ENCODE measurements at regions not wholly inside any gene's neighbourhood (a gene's known extent, or its start where the extent isn't known, plus 50 kb on each side); places are given as distances from the start of the nearest gene placed in this dataset.
"Not testable (repeated sequence)": the region's sequence is repeated elsewhere in the genome, so short reads cannot be mapped to it uniquely, and the experiment has no call there.

DNA sequence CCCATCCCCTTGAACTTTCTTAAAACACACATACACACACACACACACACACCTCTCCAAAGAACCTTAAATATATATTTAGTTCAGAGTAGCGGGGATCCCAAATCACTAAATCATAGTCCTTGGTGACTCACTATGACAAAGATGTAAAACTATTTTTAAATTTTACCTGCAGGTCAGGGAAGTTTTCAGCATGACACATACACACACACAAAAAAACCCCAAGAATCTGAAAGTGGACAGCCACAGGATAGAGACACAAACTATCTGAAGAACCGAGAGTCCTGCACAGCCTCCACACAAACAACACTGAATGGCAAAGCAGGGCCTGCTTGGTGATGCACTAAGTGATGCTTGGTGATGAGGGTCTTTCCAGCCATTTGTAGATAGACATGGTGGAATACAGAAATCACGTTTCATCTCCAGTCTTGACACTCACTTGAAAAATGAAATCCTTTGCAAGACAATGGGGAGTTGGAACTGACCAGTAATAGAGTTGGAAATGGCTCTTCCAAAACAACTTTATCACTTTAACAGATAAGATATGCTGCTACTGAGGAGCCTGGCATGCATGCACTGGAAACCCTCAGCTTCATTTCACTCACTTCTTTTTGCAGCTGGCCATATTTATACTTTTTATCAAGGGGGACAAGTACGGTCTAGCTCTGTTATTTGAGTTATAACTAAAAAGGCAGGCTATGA, 307.3 kb downstream of the RAPGEF2 start:
- no peak for DNase-seq

DNA sequence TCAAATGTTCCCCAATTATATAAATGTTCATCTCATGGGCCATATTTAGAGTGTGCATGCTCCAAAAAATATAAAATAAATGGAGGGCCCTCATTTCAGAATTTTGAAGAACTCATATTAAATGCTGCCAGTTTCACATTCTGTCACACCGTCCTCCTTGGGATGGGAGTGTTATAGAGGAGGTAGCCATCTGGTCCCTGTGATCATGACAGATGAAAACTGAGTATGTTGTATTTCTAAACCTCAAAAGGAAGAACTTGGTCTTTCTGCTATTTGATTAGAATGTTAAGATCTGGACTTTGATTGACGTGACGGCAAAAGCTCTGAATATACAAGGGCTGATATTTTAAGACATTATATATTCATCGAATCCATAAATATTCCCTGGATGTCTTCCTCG, 308.0 kb downstream of the RAPGEF2 start:
- DNase-seq: no peak

DNA sequence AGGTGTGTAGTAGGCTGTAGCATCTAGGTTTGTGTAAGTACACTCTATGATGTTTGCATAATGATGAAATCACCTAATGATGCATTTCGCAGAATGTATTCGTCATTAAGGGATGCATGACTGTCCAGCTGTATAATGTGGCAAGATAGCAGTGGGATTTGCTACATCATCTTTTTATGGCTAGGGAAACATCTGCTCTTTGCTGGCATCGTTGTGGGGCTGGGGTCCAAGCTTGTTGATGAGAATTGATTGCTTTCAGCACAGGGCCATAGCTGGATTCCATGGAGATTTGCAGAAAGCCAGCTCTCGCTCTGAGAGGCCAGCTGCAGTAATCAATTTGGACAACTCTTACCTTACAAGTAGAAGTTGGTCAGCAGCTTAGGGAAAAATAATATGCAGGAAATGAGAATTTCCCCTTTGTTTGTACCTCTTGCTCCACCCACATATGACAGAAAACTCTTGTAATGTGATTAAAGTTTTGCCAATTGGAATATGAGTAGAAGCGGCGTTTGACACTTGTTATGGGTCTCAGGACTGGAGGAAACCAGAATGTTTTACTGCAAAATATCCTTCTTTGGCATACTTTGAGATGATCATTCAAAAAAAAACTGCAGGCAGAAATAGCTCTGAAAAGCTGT, 310.5 kb downstream of the RAPGEF2 start:
- no peak for DNase-seq

DNA sequence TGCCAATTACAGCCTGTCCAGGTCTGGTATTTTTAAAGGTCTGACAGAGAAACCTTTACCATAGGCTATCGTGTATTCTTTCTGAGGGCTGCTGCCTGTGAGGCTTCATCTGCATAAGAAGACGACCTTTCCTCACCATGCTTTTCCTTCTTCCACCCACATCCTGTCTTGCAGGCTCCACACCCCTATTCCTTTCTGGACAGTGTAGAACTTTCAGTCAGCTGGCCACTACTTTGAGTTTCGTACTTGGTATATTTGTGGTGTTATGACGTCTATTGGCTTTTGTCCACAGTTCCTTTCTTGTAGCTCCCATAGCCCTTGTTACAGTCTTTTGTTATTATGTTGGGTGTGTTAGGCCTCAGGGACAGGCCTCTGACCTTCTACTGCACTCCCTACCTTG, 311.4 kb downstream of the RAPGEF2 start:
- no peak for DNase-seq

DNA sequence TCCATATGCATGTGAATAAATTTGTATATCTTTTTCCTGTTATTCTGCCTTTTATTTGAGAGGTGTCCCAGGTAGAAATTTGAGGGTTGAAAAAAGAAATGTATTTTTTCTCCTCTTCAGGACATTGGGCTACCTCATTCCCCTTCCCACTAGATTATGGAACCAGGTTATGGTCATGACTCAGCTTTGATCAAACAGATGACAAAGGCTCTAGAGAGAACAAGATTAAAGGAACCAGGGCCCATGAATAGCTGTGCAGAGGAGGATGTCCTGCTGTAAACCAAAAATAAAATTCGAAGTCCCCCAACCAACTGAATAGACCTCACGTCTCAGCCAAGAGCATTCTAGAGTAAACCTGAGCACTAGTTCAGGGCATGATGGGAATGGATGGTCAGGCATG, 313.2 kb downstream of the RAPGEF2 start:
- no peak for DNase-seq

DNA sequence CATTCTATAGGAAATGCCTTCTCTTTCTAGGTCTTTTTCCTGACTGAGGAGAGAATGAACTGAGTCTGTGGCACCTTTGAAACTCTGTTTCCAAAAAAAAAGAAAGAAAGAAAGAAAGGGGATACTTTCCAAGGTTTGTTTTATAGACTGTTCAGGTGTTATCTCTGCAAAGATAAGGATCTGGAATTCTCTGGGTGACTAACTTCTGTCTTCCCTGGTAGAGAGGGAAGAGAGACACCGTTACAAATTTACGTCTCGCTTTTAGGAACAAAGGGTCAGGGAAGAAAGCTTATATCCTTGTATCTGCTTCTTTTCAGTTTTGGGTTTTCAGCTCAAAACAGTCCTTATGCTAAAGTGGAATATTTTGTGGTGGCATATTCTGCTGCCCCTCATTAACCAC, 314.1 kb downstream of the RAPGEF2 start:
- DNase-seq: no peak

DNA sequence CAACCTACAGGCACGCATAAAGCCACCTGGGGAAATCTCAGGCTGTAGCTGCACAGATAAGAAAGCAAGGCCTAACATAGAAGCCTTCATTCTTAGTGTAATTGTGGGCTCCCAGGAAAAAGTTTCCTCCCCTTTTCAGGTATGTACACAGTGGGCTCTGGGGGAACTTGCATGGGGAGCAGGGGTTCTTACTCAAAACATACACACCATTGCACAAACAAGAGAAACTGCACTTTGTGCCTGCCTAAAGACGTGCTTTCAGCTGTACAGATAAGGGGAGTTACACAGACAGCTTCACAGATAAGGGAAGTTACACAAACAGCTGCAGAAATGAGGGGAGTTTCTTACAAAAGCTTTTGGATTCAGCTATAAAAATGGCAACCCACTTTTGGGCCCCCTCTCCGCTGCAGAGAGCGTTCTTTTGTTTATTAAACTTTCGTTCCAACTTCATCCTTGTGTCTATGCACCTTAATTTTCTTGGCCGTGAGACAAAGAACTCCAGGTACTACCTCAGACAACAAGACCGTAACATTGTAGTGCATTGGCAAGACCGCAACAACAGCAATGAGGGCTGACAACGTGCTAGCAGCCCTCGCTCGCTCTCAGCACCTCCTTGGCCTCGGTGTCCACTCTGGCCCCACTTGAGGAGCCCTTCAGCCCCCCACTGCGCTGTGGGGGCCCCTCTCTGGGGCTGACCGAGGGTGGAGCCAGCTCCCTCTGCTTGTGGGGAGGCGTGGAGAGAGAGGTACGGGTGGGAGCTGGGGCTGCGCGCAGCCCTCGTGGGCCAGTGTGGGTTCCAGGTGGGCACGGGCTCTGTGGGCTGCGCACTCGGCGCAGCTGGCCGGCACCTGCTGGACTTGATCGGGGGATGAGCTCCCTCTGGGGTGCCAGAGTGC, 317.5 kb downstream of the RAPGEF2 start:
- DNase-seq: no peak

DNA sequence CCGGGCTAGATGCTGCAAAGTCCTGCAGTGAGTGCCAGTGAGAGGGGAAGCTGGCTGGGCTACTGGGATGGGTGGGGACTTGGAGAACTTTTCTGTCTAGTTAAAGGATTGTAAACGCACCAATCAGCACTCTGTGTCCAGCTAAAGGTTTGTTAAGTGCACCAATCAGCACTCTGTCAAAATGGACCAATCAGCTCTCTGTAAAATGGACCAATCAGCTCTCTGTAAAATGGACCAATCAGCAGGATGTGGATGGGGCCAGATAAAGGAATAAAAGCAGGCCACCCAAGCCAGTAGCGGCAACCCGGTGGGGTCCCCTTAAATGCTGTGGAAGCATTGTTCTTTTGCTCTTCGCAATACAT, 318.2 kb downstream of the RAPGEF2 start:
- DNase-seq: not testable (repeated sequence)

DNA sequence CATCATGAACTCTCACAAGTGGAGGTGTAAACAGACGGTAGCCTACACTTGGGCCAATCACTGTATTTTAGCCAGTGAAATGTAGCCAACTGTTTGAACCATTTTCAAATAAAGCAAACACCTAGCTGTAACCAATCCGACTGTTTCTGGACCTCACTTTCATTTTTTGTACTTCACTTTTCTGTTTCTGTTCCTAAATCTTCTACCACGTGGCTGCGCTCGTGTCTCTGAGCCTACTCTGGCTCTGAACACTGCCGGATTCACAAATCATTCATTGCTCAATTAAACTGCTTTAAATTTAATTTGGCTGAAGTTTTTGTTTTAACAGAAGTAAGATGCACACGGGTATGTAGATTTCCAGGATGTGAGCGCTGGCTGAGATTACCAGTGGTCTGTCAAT, 319.1 kb downstream of the RAPGEF2 start:
- no peak for DNase-seq

DNA sequence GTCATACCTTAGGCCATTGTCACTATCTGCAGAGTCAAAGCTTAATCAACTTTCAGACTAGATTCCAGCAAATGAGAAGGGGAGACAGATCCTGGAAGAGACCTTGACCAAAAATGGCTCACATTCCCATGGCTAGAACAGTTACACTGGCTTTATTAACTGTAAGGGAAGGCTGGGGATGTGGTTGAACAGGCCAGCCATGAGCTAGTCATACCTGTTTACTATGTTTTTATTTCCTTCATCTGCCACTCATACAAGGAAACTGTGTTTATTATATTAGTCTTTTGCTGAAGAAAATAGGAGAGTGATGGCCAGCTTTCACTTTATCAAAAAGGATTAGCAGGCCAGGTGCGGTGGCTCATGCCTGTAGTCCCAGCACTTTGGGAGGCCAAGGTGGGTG, 319.7 kb downstream of the RAPGEF2 start:
- no peak for DNase-seq

DNA sequence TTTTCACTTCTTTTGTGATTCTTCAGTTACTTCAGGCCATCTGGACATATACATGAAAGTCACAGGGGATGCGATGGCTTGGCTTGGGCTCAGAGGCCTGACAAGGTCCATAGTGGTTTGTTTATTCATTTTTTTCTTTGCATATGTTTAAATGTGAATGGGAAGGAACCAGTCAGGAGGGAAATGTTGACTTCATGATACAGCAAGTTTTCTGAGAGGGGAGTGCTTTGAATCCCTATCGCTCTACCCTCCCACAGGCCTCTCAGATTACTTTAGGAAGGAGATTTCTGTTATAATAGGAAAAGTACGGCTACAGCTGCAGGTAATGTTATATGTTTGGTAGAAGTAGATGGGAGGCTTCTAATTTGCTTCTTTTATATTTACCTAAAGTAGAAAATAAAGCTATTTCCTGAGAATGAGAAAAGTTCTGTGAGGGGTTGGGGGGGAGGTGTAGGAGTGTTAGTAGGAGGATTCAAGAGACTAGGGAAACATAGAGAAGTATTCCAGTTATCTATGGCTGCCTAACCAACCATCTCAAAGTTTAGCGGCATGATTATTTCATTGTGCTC, 322.9 kb downstream of the RAPGEF2 start:
- DNase-seq: no peak

DNA sequence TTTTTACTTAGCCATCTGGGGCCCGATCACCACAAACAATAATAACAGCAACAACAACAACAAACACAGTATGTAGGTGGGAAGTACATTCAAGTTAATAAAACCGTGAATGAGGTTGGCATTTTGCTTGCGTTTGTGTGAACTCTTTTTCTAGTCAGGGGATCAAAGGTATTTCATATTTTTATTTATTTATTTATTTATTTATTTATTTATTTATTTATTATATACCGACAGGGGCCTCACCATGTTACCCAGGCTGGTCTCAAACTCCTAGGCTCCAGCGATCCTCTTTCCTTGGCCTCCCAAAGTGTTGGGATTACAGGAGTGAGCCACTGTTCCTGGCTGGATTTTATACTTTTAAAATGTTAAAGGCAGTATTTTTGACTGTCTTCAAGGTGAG, 325.4 kb downstream of the RAPGEF2 start:
- no peak for DNase-seq

DNA sequence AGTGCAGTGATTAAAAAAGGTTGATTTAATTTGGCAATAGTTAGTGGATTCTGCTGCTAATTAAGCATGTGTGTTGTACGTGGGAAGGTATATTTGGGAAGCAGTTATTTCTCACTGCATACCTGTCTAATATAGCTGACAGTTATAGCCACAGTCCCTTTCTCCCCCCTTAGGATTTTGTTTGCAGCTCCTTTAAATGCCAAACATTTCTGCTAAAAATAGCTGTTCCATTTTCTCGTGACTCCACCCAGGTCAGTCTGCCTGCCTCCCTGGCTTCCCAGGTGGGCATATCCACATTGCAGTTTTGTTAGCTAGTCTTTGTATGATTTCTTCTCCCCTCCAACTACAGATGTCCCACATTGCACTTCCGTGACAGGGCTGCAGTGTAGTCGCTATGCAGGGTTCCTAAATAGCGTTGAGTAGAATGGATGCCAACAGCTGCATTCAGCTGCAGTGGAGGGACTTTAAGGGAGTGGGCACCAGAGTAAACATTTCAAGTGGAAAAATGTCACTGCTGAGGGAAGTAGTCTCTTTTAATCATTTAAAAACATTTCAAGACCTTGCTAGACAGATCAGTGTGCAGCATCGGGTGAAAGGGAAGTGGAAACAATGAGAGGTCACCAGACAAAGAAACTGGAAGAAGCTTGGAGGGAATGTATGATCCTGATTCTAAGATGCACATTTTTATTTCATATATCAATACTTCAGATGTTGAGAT, 326.3 kb downstream of the RAPGEF2 start:
- DNase-seq: no peak

DNA sequence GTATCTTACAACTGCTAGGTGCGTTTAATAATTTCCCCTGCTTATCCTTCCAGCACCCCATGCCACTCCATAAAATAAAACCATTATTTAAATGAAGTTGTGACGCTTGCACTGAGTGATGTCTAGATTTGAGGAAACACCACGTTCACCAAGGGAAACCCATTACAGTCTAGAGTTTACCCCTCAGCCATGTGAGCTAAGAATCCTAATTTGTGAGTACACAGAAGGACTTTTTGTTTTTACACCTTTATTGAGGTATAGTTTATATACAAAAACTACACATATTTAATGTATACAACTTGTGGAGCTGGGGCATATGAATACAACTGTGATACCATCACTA, 326.8 kb downstream of the RAPGEF2 start:
- DNase-seq: no peak

DNA sequence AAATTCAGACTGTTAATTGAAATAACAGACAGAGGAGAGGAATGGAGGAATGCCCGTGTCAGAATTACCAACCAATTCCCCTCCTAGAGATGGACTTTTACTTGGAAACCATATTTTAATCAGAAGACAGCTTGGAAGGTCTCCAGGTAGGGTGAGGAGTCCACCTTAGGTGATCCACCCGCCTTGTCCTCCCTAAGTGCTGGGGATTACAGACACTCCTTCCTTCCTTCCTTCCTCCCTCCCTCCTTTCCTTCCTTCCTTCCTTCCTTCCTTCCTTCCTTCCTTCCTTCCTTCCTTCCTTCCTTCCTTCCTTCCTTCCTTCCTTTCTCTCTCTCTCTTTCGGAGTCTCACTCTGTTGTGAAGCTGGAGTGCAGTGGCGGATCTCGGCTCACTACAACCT, 328.0 kb downstream of the RAPGEF2 start:
- DNase-seq: no peak

DNA sequence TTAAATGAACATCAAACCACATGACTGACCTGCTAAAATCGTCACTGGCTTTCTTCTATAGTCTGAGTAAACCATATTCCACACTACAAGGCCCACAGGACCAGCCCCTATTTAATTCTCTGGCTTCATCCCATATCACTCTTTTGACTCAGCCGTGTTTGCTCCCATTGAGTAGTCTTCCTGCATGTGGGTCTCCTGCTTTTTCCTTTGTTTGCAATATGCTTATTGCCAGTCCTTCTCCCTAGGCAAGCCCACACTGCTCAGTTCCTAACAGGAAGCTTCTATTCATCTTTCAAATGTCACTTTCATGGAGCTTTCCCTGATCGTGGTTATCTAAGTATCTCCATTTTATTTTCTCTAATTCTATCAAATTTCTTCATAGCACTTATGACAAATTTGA, 329.6 kb downstream of the RAPGEF2 start:
- DNase-seq: no peak

DNA sequence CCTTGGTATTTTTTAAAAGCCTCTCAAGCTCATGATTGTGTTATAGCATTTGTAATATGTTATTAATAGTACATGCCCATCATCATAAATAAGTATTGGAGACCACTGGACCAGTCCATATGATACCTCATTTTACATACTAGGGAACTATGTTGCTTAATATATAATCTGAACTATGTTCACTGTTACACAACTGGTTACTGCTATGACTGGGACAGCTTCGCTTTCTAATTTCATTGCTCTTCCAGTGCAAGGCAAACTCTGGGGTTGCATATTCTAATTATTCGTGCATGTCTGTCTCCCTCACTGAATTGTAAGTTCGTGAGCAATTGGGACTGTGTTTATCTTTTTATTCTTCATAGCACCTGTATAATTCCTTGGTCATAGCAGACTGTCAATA, 330.5 kb downstream of the RAPGEF2 start:
- DNase-seq: no peak

DNA sequence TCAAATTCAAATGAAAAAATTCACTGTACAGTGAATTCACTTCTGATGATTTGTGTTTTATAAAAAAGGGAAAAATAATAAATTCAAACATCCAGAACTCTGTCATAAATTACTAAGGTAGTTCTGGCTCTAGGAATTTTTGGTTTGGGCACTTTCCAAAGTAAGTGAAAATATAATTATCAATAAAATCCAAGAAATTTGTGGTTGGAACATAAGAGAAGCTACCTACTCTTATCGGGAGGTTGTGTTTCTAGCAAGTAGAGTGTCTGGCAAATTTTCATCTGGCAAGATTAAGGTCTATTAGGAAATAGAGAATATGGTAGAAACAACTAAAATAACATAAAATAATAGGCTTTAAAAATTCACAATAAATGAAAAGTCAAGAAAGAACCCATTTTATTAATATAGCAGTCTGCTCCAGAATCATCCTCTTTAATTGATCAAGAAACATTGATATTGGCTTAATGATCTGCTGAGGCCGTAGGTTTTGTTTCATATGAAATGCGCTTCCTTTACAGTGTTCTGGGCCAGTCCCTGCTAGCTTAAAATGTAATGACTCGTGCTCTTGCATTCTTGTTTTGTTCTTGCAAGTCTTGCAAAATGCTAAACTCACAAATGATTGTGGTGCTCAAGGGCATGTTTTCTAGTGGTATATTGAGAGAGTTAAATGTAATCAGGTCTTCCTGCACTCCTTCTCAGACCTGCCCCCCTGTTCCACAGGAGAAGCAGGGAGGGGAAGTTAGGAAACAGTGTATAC, 331.4 kb downstream of the RAPGEF2 start:
- no peak for DNase-seq

DNA sequence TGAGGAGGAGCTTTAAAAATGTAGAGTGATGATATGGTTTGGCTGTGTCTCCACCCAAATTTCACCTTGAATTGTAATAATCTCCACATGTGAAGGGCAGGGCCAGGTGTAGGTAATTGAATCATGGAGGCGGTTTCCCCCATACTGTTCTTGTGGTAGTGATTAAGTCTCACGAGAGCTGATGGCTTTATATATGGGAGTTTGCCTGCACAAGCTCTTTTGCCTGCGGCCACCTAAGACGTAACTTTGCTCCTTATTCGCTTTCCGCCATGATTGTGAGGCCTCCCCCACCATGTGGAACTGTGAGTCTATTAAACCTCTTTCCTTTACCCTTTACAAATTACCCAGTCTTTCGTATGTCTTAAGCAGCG, 332.0 kb downstream of the RAPGEF2 start:
- no peak for DNase-seq

DNA sequence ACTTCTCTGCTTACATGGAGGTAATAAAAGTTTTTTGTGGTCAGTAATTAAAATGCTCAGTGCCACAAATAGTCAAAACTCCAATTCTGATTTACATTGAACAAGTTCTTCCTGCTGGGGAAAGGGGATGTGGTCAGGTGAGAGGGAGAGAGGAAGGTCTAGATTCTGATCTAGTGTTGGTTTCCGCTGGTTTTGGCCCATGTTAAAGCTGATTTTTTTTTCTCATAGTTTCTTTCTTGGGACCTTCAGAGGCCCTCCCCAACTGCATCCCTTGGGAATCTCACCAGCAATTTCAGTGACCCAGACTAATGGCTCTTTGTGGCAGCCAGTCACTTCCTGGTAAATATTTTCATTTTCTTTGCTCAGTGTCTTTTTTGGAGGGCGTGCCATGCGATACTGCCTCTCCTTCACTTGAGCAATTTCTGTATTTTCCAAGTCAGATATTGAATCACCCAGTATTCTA, 332.7 kb downstream of the RAPGEF2 start:
- DNase-seq: no peak

DNA sequence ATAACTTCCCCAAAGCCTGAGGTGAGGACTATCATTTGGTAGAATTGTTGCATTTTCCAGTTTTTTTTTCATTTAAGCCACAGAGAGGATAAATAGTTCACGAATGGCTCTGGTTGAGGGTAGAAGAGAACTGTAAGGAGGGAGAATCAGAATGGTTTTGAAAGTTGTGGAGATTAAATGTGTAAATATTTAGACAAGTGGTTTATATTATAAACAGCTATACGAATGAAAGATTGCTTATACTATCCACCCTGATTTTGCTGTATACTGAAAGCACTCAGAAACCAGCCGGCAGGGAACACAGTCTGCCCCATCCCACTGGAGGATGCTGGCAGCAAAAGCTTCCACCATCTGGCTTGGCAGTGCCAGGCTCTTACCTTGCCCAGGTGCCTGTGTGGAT, 341.1 kb downstream of the RAPGEF2 start:
- no peak for DNase-seq

DNA sequence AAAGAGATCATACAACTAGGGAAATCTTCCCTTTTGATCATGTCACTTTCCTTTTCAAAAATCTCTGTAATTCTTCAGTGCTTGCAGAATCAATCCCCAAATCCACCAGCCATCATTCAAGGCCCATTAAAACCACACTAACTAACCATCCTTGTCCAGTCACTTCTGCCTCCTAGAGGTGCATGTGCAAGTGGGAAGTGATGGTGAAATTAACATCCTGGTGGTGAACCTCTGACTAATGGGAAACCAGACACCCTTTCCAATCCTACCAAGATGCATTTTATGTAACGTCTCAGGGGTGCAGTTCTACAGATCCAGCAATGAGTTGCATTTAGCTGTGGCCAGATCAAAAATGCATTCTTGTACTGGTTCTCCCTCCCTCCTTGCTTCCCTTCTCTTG, 341.8 kb downstream of the RAPGEF2 start:
- DNase-seq: peak in 1 of 2 experiments; percentile 2
